ENCODE measurements at regions not wholly inside any gene's neighbourhood (a gene's known extent, or its start where the extent isn't known, plus 50 kb on each side); places are given as distances from the start of the nearest gene placed in this dataset.

- H3K4me1 ChIP-seq (ENCODE audit: control insufficient read depth, insufficient read depth, low read length), result no peaks in the 10 kb centered on the region
- no peak overlapping the region for H3K4me3 ChIP-seq (ENCODE audit: low read depth, low read length)
- no peak overlapping the region for H3K9ac ChIP-seq (ENCODE audit: low read depth, low read length)
- H3K27me3 ChIP-seq (ENCODE audit: control insufficient read depth, insufficient read depth, low read length), result no peaks in the 10 kb centered on the region
- H3K27ac ChIP-seq (ENCODE audit: low read depth, low read length), result no peak overlapping the region
- no peaks in the 10 kb centered on the region for H3K9me3 ChIP-seq (ENCODE audit: control insufficient read depth, insufficient read depth, low read length)
- no peaks in the 10 kb centered on the region for H3K36me3 ChIP-seq (ENCODE audit: control insufficient read depth, insufficient read depth, low read length)
Measured at GRCh38 chr6:164303102-164303964, 888.8 kb downstream of the QKI start.

- peaks cover 1% of the 10 kb centered on the region; the same call in 1 of the 2 replicates for H3K9me3 ChIP-seq (ENCODE audit: control insufficient read depth, insufficient read depth, low read length)
- no peaks in the 10 kb centered on the region for H3K27me3 ChIP-seq (ENCODE audit: control insufficient read depth, insufficient read depth, low read length)
Measured at GRCh38 chr6:164296411-164296810, 881.9 kb downstream of the QKI start.

GRCh38 chr6:164294047-164294784 is 879.7 kb downstream of the QKI start:
- H3K27ac ChIP-seq (ENCODE audit: low read depth, low read length), result no peak overlapping the region
- H3K9ac ChIP-seq (ENCODE audit: low read depth, low read length), result no peak overlapping the region
- H3K9me3 ChIP-seq (ENCODE audit: control insufficient read depth, insufficient read depth, low read length), result peaks cover 3% of the 10 kb centered on the region; the same call in 1 of the 2 replicates
- H3K4me3 ChIP-seq (ENCODE audit: low read depth, low read length), result no peak overlapping the region
- H3K27me3 ChIP-seq (ENCODE audit: control insufficient read depth, insufficient read depth, low read length), result no peaks in the 10 kb centered on the region
- no peaks in the 10 kb centered on the region for H3K36me3 ChIP-seq (ENCODE audit: control insufficient read depth, insufficient read depth, low read length)
- no peaks in the 10 kb centered on the region for H3K4me1 ChIP-seq (ENCODE audit: control insufficient read depth, insufficient read depth, low read length)

More at GRCh38 chr6:164296411-164296810, 881.9 kb downstream of the QKI start:
- Histone ChIP-seq H3K36me3 (ENCODE audit: control insufficient read depth, insufficient read depth, low read length) (no peaks in the 10 kb centered on the region), H3K4me3 (ENCODE audit: low read depth, low read length) (no peak overlapping the region), H3K4me1 (ENCODE audit: control insufficient read depth, insufficient read depth, low read length) (no peaks in the 10 kb centered on the region), H3K27ac (ENCODE audit: low read depth, low read length) (no peak overlapping the region), H3K9ac (ENCODE audit: low read depth, low read length) (no peak overlapping the region)

- no peaks in the 10 kb centered on the region for H3K36me3 ChIP-seq (ENCODE audit: control insufficient read depth, insufficient read depth, low read length)
- H3K27ac ChIP-seq (ENCODE audit: low read depth, low read length), result no peak overlapping the region
- H3K4me1 ChIP-seq (ENCODE audit: control insufficient read depth, insufficient read depth, low read length), result no peaks in the 10 kb centered on the region
- H3K4me3 ChIP-seq (ENCODE audit: low read depth, low read length), result no peak overlapping the region
- H3K9me3 ChIP-seq (ENCODE audit: control insufficient read depth, insufficient read depth, low read length), result peaks cover 3% of the 10 kb centered on the region; the same call in 1 of the 2 replicates
- H3K9ac ChIP-seq (ENCODE audit: low read depth, low read length), result no peak overlapping the region
- no peaks in the 10 kb centered on the region for H3K27me3 ChIP-seq (ENCODE audit: control insufficient read depth, insufficient read depth, low read length)
Measured at GRCh38 chr6:164291224-164291623, 876.7 kb downstream of the QKI start.

- H3K27ac ChIP-seq (ENCODE audit: low read depth, low read length), result no peak overlapping the region
- H3K9me3 ChIP-seq (ENCODE audit: control insufficient read depth, insufficient read depth, low read length), result peaks cover 3% of the 10 kb centered on the region; the same call in 1 of the 2 replicates
- H3K4me1 ChIP-seq (ENCODE audit: control insufficient read depth, insufficient read depth, low read length), result no peaks in the 10 kb centered on the region
- H3K36me3 ChIP-seq (ENCODE audit: control insufficient read depth, insufficient read depth, low read length), result no peaks in the 10 kb centered on the region
- H3K9ac ChIP-seq (ENCODE audit: low read depth, low read length), result no peak overlapping the region
- no peak overlapping the region for H3K4me3 ChIP-seq (ENCODE audit: low read depth, low read length)
- H3K27me3 ChIP-seq (ENCODE audit: control insufficient read depth, insufficient read depth, low read length), result no peaks in the 10 kb centered on the region
Measured at GRCh38 chr6:164290101-164290500, 875.6 kb downstream of the QKI start.

- Histone ChIP-seq H3K27me3 (ENCODE audit: control insufficient read depth, insufficient read depth, low read length) (no peaks in the 10 kb centered on the region), H3K4me1 (ENCODE audit: control insufficient read depth, insufficient read depth, low read length) (no peaks in the 10 kb centered on the region), H3K9me3 (ENCODE audit: control insufficient read depth, insufficient read depth, low read length) (no peaks in the 10 kb centered on the region; the same call in 1 of the 2 replicates), H3K9ac (ENCODE audit: low read depth, low read length) (no peak overlapping the region), H3K36me3 (ENCODE audit: control insufficient read depth, insufficient read depth, low read length) (no peaks in the 10 kb centered on the region), H3K4me3 (ENCODE audit: low read depth, low read length) (no peak overlapping the region), H3K27ac (ENCODE audit: low read depth, low read length) (no peak overlapping the region)
Measured at GRCh38 chr6:164286011-164286410, 871.5 kb downstream of the QKI start.

- Histone ChIP-seq H3K9me3 (ENCODE audit: control insufficient read depth, insufficient read depth, low read length) (peaks cover 19% of the 10 kb centered on the region), H3K27me3 (ENCODE audit: control insufficient read depth, insufficient read depth, low read length) (no peaks in the 10 kb centered on the region), H3K9ac (ENCODE audit: low read depth, low read length) (no peak overlapping the region), H3K27ac (ENCODE audit: low read depth, low read length) (no peak overlapping the region), H3K36me3 (ENCODE audit: control insufficient read depth, insufficient read depth, low read length) (no peaks in the 10 kb centered on the region), H3K4me1 (ENCODE audit: control insufficient read depth, insufficient read depth, low read length) (no peaks in the 10 kb centered on the region), H3K4me3 (ENCODE audit: low read depth, low read length) (no peak overlapping the region)
Measured at GRCh38 chr6:164283574-164283973, 869.1 kb downstream of the QKI start.

GRCh38 chr6:164276211-164276610 is 861.7 kb downstream of the QKI start:
- Histone ChIP-seq H3K4me3 (ENCODE audit: low read depth, low read length) (no peak overlapping the region), H3K27me3 (ENCODE audit: control insufficient read depth, insufficient read depth, low read length) (no peaks in the 10 kb centered on the region), H3K9me3 (ENCODE audit: control insufficient read depth, insufficient read depth, low read length) (peaks cover 23% of the 10 kb centered on the region), H3K36me3 (ENCODE audit: control insufficient read depth, insufficient read depth, low read length) (no peaks in the 10 kb centered on the region), H3K9ac (ENCODE audit: low read depth, low read length) (no peak overlapping the region), H3K27ac (ENCODE audit: low read depth, low read length) (no peak overlapping the region), H3K4me1 (ENCODE audit: control insufficient read depth, insufficient read depth, low read length) (no peaks in the 10 kb centered on the region)

GRCh38 chr6:164275773-164276172 is 861.3 kb downstream of the QKI start:
- no peaks in the 10 kb centered on the region for H3K4me1 ChIP-seq (ENCODE audit: control insufficient read depth, insufficient read depth, low read length)
- H3K27me3 ChIP-seq (ENCODE audit: control insufficient read depth, insufficient read depth, low read length), result no peaks in the 10 kb centered on the region
- no peak overlapping the region for H3K4me3 ChIP-seq (ENCODE audit: low read depth, low read length)
- peaks cover 23% of the 10 kb centered on the region for H3K9me3 ChIP-seq (ENCODE audit: control insufficient read depth, insufficient read depth, low read length)
- H3K9ac ChIP-seq (ENCODE audit: low read depth, low read length), result no peak overlapping the region
- no peaks in the 10 kb centered on the region for H3K36me3 ChIP-seq (ENCODE audit: control insufficient read depth, insufficient read depth, low read length)
- no peak overlapping the region for H3K27ac ChIP-seq (ENCODE audit: low read depth, low read length)

- Histone ChIP-seq H3K9me3 (ENCODE audit: control insufficient read depth, insufficient read depth, low read length) (peaks cover 13% of the 10 kb centered on the region), H3K27me3 (ENCODE audit: control insufficient read depth, insufficient read depth, low read length) (no peaks in the 10 kb centered on the region), H3K4me3 (ENCODE audit: low read depth, low read length) (no peak overlapping the region), H3K9ac (ENCODE audit: low read depth, low read length) (no peak overlapping the region), H3K36me3 (ENCODE audit: control insufficient read depth, insufficient read depth, low read length) (no peaks in the 10 kb centered on the region), H3K27ac (ENCODE audit: low read depth, low read length) (no peak overlapping the region), H3K4me1 (ENCODE audit: control insufficient read depth, insufficient read depth, low read length) (no peaks in the 10 kb centered on the region)
Measured at GRCh38 chr6:164274493-164274892, 860.0 kb downstream of the QKI start.

- Histone ChIP-seq H3K9ac (ENCODE audit: low read depth, low read length) (no peak overlapping the region), H3K4me3 (ENCODE audit: low read depth, low read length) (no peak overlapping the region), H3K36me3 (ENCODE audit: control insufficient read depth, insufficient read depth, low read length) (no peaks in the 10 kb centered on the region), H3K27me3 (ENCODE audit: control insufficient read depth, insufficient read depth, low read length) (no peaks in the 10 kb centered on the region), H3K9me3 (ENCODE audit: control insufficient read depth, insufficient read depth, low read length) (0 out of 2 replicates have a peak, but pooled peaks cover 3% of the 10 kb centered on the region), H3K4me1 (ENCODE audit: control insufficient read depth, insufficient read depth, low read length) (no peaks in the 10 kb centered on the region), H3K27ac (ENCODE audit: low read depth, low read length) (no peak overlapping the region)
Measured at GRCh38 chr6:164273491-164273890, 859.0 kb downstream of the QKI start.

Data from HUES48 (cell line).